Gastroesophageal sphincter (tissue), 4 donors: ENCODE measurements at regions not wholly inside any gene's neighbourhood (a gene's known extent, or its start where the extent isn't known, plus 50 kb on each side); places are given as distances from the start of the nearest gene placed in this dataset.
A peak's percentile ranks its signal among the peaks of the same experiment; 100 is the strongest.
"Not testable (repeated sequence)": the region's sequence is repeated elsewhere in the genome, so short reads cannot be mapped to it uniquely, and the experiment has no call there.

Experiments used
- ATAC-seq: fragments of 150-250 bp; one replicate; pipeline ENCODE4 v1.9.1; 2016; ENCODE audit warnings: mild to moderate bottlenecking, moderate library complexity
- H3K27ac ChIP-seq, 4 donors: fragments of 200-600 bp; sonication (generic) in 3 of 4; 1 replicate in 3 of 4; 2 replicates in 1 of 4; pipeline ENCODE4 v1.5.1; 2016 to 2019
- H3K27me3 ChIP-seq: fragments of 200-600 bp; sonication (generic); one replicate; pipeline ENCODE4 v1.5.1; 2019
- H3K36me3 ChIP-seq, 2 donors: fragments of 200-600 bp; sonication (generic); one replicate each; pipeline ENCODE4 v1.5.1; 2019; ENCODE audit warnings: control low read depth in 1 of 2
- H3K4me1 ChIP-seq, 3 donors: fragments of 200-600 bp; sonication (generic); 1 replicate in 2 of 3; 2 replicates in 1 of 3; pipeline ENCODE4 v1.5.1; 2016 to 2019; ENCODE audit warnings: control low read depth in 2 of 3
- H3K4me3 ChIP-seq, 2 donors: fragments of 200-600 bp; sonication (generic); one replicate each; pipeline ENCODE4 v1.5.1; 2019; ENCODE audit warnings: mild to moderate bottlenecking in 1 of 2, moderate library complexity in 1 of 2
- H3K9me3 ChIP-seq, 3 donors: fragments of 200-600 bp; sonication (generic); one replicate each; pipeline ENCODE4 v1.5.1; 2017 to 2019; ENCODE audit warnings: control low read depth in 2 of 3
- EP300 ChIP-seq: sonication (generic); formaldehyde crosslinking; IDR thresholded peaks from one replicate; pipeline ENCODE4 v1.6.1; 2017; ENCODE audit warnings: antibody characterized with exemption, mild to moderate bottlenecking
- POLR2A ChIP-seq, 2 donors: fragments of 450-650 bp; IDR thresholded peaks; one replicate each; pipeline ENCODE4 v1.6.1; 2017; ENCODE audit warnings: antibody characterized with exemption in 2 of 2, mild to moderate bottlenecking in 2 of 2, moderate library complexity in 1 of 2
- POLR2AphosphoS5 ChIP-seq: sonication (generic); formaldehyde crosslinking; IDR thresholded peaks from one replicate; pipeline ENCODE4 v1.6.1; 2017; ENCODE audit warnings: antibody characterized with exemption
- WGBS, 2 donors: methylation state at CpG; one replicate each; pipeline ENCODE4 v1.1.5; 2018; ENCODE audit warnings: low coverage in 1 of 2; 5-methylcytosine and 5-hydroxymethylcytosine counted together
- TF ChIP-seq, protein P1 (sequence below), 4 experiments: fragments of 200-600 bp in 2 of 4; fragments of 450-650 bp in 2 of 4; sonication (generic) in 1 of 4; IDR thresholded peaks; one replicate each; pipeline ENCODE4 v1.5.1; 2017 to 2019; ENCODE audit warnings: antibody characterized with exemption in 4 of 4, mild to moderate bottlenecking in 2 of 4, moderate library complexity in 2 of 4

DNA sequence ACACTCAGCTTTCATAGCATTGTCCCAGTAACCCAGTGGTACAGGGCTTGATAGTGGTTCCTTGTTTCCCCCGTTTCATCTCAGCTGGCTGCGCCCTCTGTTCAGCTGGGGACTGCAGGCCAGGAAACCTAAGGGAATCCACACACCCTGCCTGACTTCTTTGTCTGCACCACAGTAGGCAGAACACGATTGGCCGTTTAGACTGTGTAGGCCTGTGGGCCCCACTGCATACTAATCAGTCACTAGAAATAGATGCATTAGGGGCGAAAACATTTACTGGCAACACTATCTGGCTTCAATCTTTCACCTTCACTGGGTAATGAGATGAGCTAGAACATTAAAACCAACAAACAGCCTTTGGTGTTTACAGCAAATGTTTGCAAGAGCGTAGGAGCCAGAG lies 512.7 kb upstream of the BRINP1 start:
- H3K27ac ChIP-seq = no peak overlapping the region
- no peaks in the 10 kb centered on the region for H3K36me3 ChIP-seq
- ATAC-seq = no peak
- TF ChIP-seq EP300 (no peak), POLR2AphosphoS5 (no peak), POLR2A (IDR thresholded peaks at IDR 0.05) (no peak)
- TF ChIP-seq, protein P1, sequence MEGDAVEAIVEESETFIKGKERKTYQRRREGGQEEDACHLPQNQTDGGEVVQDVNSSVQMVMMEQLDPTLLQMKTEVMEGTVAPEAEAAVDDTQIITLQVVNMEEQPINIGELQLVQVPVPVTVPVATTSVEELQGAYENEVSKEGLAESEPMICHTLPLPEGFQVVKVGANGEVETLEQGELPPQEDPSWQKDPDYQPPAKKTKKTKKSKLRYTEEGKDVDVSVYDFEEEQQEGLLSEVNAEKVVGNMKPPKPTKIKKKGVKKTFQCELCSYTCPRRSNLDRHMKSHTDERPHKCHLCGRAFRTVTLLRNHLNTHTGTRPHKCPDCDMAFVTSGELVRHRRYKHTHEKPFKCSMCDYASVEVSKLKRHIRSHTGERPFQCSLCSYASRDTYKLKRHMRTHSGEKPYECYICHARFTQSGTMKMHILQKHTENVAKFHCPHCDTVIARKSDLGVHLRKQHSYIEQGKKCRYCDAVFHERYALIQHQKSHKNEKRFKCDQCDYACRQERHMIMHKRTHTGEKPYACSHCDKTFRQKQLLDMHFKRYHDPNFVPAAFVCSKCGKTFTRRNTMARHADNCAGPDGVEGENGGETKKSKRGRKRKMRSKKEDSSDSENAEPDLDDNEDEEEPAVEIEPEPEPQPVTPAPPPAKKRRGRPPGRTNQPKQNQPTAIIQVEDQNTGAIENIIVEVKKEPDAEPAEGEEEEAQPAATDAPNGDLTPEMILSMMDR (IDR thresholded peaks at IDR 0.05) = no peak
- H3K4me1 ChIP-seq = no peaks in the 10 kb centered on the region
- no peaks in the 10 kb centered on the region for H3K9me3 ChIP-seq
- H3K4me3 ChIP-seq = no peak overlapping the region
- WGBS, 2 donors = 54 to 75% methylated on average over 3 to 6 of the region's 6 CpGs
- H3K27me3 ChIP-seq = no peaks in the 10 kb centered on the region

DNA sequence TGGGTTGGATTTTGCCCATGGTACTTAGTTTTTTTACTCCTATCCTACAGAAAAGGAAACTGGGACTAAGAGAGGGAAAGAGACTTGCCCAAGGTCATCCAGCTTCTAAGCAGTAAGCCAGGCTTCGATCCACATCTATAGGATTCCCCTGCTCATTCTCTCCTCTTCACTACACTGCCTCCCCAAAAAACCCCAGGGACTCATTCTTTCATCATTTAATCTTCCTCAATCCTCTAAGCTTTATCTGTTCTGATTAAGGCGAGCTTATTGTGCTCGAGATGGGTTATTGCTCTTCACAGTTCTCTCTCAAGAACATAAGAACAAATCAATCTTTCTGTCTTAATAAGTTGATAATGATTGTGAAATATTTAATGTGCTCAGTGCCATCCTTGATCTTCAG lies 511.1 kb upstream of the BRINP1 start:
- Histone ChIP-seq H3K9me3 (no peaks in the 10 kb centered on the region), H3K27me3 (no peaks in the 10 kb centered on the region), H3K27ac (no peak overlapping the region), H3K36me3 (no peaks in the 10 kb centered on the region), H3K4me3 (no peak overlapping the region), H3K4me1 (no peaks in the 10 kb centered on the region)
- ATAC-seq = no peak
- WGBS, 2 donors = 67 to 88% methylated on average over 3 of the region's 3 CpGs
- TF ChIP-seq POLR2A (IDR thresholded peaks at IDR 0.05) (no peak), EP300 (no peak), POLR2AphosphoS5 (no peak)
- TF ChIP-seq, protein P1 (IDR thresholded peaks at IDR 0.05) = no peak

DNA sequence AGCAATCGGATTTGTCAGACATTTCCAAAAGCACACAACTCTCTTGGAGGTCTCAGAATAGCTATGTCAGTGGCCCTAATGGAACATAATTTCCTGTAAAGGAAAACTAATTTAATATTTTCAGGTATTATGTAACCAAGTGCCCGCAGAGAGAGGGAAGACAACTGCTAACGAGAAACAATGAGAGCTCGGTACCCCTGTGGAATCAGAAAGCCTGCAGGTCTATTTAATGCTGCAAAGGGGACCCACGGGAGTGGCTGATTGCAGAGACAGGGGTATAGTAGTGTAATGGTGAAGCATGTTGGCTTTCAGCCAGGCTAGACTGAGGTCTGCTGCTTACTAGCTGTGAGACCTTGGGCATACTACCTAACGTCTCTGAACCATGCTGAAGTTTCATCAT lies 508.1 kb upstream of the BRINP1 start:
- H3K27me3 ChIP-seq = no peaks in the 10 kb centered on the region
- 80% methylated on average over 5 to 6 of the region's 6 CpGs for WGBS, 2 donors
- H3K36me3 ChIP-seq = no peaks in the 10 kb centered on the region
- no peak overlapping the region for H3K4me3 ChIP-seq
- ATAC-seq = no peak
- H3K4me1 ChIP-seq = no peaks in the 10 kb centered on the region
- H3K27ac ChIP-seq = no peak overlapping the region
- no peaks in the 10 kb centered on the region for H3K9me3 ChIP-seq
- TF ChIP-seq, protein P1 (IDR thresholded peaks at IDR 0.05) = no peak
- TF ChIP-seq POLR2A (IDR thresholded peaks at IDR 0.05) = no peak

DNA sequence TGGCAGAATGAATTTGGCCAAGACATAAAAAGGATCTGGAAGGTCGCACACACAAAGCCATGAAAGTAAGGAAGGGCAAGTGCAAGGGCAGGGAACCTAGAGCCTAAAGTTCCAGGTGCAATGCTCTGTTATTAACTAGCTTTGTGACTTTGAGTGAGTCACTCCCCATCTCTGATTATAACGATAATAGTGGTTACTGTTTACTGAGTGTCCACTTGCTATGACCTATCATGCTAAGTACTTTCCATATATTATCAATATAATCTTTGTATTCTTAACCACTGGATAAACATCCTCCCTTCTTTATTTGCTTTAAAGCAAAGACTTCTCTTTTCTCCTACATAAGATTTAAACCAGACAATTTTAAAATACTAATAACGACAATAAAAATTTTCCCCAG lies 504.6 kb upstream of the BRINP1 start:
- peaks cover 0 to 13% (median 0%) of the 10 kb centered on the region in 3 donors for H3K4me1 ChIP-seq
- TF ChIP-seq, protein P1 (IDR thresholded peaks at IDR 0.05) = no peak
- TF ChIP-seq POLR2A (IDR thresholded peaks at IDR 0.05) (no peak), EP300 (no peak), POLR2AphosphoS5 (no peak)
- H3K27ac ChIP-seq = no peak overlapping the region
- no peak for ATAC-seq
- no peaks in the 10 kb centered on the region for H3K36me3 ChIP-seq
- H3K9me3 ChIP-seq = no peaks in the 10 kb centered on the region
- no peak overlapping the region for H3K4me3 ChIP-seq
- 73 to 92% methylated on average over 3 of the region's 3 CpGs for WGBS, 2 donors
- no peaks in the 10 kb centered on the region for H3K27me3 ChIP-seq

DNA sequence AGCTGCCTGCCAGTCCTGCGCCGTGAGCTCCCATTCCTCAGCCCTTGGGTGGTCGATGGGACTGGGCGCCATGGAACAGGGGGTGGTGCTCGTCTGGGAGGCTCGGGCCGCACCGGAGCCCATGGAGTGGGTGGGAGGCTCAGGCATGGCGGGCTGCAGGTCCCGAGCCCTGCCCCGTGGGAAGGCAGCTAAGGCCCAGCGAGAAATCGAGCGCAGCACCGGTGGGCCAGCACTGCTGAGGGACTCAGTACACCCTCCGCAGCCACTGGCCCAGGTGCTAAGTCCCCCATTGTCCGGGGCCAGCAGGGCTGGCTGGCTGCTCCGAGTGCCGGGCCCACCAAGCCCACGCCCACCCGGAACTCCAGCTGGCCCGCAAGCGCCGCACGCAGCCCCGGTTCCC lies 501.0 kb upstream of the BRINP1 start:
- peak overlapping the region in 2 of 4 donors; percentile 73 to 78 for H3K27ac ChIP-seq
- WGBS, 2 donors = no CpG with 5 or more reads among the region's 26 CpGs
- not testable (repeated sequence) for ATAC-seq

DNA sequence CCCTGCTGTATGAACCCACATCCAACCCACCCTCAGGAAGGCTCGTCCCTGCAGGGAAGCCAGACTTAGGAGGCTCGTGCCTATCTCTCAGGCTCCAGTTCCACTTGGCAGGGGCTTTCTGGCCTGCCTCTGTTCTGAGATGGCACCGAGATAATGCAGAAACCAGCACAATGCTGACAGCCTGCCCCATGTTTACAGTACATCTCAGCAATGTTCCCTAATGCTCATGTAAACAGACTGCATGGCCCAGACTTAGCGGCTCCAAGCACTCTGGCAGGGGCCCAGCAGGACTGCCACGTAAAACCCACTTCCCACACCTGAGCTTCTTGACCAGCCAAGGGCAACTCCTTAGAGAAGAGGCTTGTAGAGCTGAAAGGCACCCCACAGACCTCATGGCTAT lies 499.5 kb upstream of the BRINP1 start:
- TF ChIP-seq, protein P1 (IDR thresholded peaks at IDR 0.05) = no peak
- TF ChIP-seq POLR2AphosphoS5 = peak; percentile 77
- Histone ChIP-seq H3K4me1 (peaks cover 0 to 27% (median 0%) of the 10 kb centered on the region in 3 donors), H3K27ac (peak overlapping the region; percentile 57 to 78 (median 73)), H3K9me3 (no peaks in the 10 kb centered on the region), H3K27me3 (no peaks in the 10 kb centered on the region), H3K36me3 (no peaks in the 10 kb centered on the region), H3K4me3 (no peak overlapping the region)
- ATAC-seq = peak; percentile 93
- 0 to 17% methylated on average over 1 to 2 of the region's 5 CpGs for WGBS, 2 donors

More for the DNA sequence above, 501.0 kb upstream of the BRINP1 start:
- H3K4me3 ChIP-seq, H3K27me3 ChIP-seq, H3K9me3 ChIP-seq, H3K36me3 ChIP-seq: not testable (repeated sequence)
- peaks cover 0 to 27% (median 0%) of the 10 kb centered on the region in 3 donors for H3K4me1 ChIP-seq
